Ovary (tissue), 3 donors: ENCODE measurements at regions not wholly inside any gene's neighbourhood (a gene's known extent, or its start where the extent isn't known, plus 50 kb on each side); places are given as distances from the start of the nearest gene placed in this dataset.

Experiments used
- EP300 ChIP-seq: sonication (generic); formaldehyde crosslinking; IDR thresholded peaks from one replicate; pipeline ENCODE4 v1.6.1; 2017; ENCODE audit warnings: antibody characterized with exemption
- POLR2A ChIP-seq: fragments of 450-650 bp; IDR thresholded peaks from one replicate; pipeline ENCODE4 v1.6.1; 2017; ENCODE audit warnings: antibody characterized with exemption, mild to moderate bottlenecking, moderate library complexity
- TF ChIP-seq, protein P1 (sequence below), 3 donors: fragments of 450-650 bp in 2 of 3; fragments of 200-600 bp in 1 of 3; IDR thresholded peaks; one replicate each; pipeline versions ENCODE4 v1.5.1 to v1.8.0; 2016 to 2022; ENCODE audit warnings: antibody characterized with exemption in 3 of 3, mild to moderate bottlenecking in 1 of 3
- donor health status: DM: no; HTN: no; CAD: no.

DNA sequence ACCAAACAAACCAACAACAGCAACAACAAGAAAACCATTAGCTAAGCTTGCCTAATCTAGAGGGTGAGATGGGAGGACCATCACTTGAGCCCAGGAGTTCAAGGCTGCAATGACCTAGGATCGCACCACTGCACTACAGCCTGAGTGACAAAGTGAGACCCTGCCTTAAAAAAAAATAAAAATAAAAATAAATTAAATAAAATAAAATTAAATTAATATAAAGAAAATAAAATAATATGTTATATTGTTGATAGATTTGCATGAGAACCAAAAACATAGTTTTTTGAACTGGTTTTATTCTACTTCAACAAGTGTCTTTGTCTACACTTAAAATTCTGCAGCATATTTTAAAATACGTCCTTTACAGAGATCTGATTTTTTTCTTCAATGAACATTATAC is 2683.1 kb downstream of the ARAP2 start:
- TF ChIP-seq, protein P1, sequence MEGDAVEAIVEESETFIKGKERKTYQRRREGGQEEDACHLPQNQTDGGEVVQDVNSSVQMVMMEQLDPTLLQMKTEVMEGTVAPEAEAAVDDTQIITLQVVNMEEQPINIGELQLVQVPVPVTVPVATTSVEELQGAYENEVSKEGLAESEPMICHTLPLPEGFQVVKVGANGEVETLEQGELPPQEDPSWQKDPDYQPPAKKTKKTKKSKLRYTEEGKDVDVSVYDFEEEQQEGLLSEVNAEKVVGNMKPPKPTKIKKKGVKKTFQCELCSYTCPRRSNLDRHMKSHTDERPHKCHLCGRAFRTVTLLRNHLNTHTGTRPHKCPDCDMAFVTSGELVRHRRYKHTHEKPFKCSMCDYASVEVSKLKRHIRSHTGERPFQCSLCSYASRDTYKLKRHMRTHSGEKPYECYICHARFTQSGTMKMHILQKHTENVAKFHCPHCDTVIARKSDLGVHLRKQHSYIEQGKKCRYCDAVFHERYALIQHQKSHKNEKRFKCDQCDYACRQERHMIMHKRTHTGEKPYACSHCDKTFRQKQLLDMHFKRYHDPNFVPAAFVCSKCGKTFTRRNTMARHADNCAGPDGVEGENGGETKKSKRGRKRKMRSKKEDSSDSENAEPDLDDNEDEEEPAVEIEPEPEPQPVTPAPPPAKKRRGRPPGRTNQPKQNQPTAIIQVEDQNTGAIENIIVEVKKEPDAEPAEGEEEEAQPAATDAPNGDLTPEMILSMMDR (IDR thresholded peaks at IDR 0.05): no peak
- TF ChIP-seq POLR2A: no peak
- TF ChIP-seq EP300: no peak
